WTC11 (cell line): ENCODE measurements at regions not wholly inside any gene's neighbourhood (a gene's known extent, or its start where the extent isn't known, plus 50 kb on each side); places are given as distances from the start of the nearest gene placed in this dataset.

Experiments
- ATAC-seq: fragments of 200-7000 bp; cut with Tn5 transposase; 2 replicates; pipeline ENCODE4 v1.10.0; 2021; ENCODE audit warnings: mild to moderate bottlenecking, moderate library complexity
- CTCF ChIA-PET: fragments of 300-600 bp; sonication (Branson Sonifier 250); formaldehyde crosslinking; loops from one replicate; lab custom pipeline; 2021; ENCODE audit warnings: antibody characterized with exemption; lab: Charles Lee
- POLR2A ChIA-PET: fragments of 350-600 bp; sonication (Branson Sonifier 250); formaldehyde crosslinking; loops from one replicate; lab custom pipeline; 2021; ENCODE audit warnings: antibody characterized with exemption; lab: Charles Lee
- DNase-seq: peaks from one replicate; pipeline ENCODE4 v3.0.0; 2021; ENCODE audit warnings: low spot score
- H3K27ac Mint-ChIP-seq: 2 replicates; pipeline ENCODE4 v1.8.0; 2021; ENCODE audit warnings: mixed read lengths
- H3K27me3 Mint-ChIP-seq: 2 replicates; pipeline ENCODE4 v1.8.0; 2021; ENCODE audit warnings: low read depth, mild to moderate bottlenecking, moderate library complexity, mixed read lengths
- H3K36me3 Mint-ChIP-seq: 2 replicates; pipeline ENCODE4 v1.8.0; 2021; ENCODE audit warnings: mixed read lengths
- H3K4me1 Mint-ChIP-seq: 2 replicates; pipeline ENCODE4 v1.8.0; 2022; ENCODE audit warnings: mixed read lengths
- H3K4me3 Mint-ChIP-seq: 2 replicates; pipeline ENCODE4 v1.8.0; 2021; ENCODE audit warnings: mild to moderate bottlenecking, moderate library complexity, mixed read lengths
- H3K9me3 Mint-ChIP-seq: 2 replicates; pipeline ENCODE4 v1.8.0; 2021; ENCODE audit warnings: mixed read lengths
- ATF1 ChIP-seq: sonication (generic); formaldehyde crosslinking; IDR thresholded peaks from 2 replicates; pipeline ENCODE4 v1.8.1; 2023; ENCODE audit warnings: mild to moderate bottlenecking, moderate library complexity, missing genetic modification reagents
- ATF6 ChIP-seq: sonication (generic); formaldehyde crosslinking; IDR thresholded peaks from 2 replicates; pipeline ENCODE4 v1.8.1; 2023; ENCODE audit warnings: mild to moderate bottlenecking, missing genetic modification reagents
- CREM ChIP-seq: sonication (generic); formaldehyde crosslinking; IDR thresholded peaks from 2 replicates; pipeline ENCODE4 v1.8.1; 2022; ENCODE audit warnings: mild to moderate bottlenecking, missing genetic modification reagents, moderate library complexity
- CTCF ChIP-seq: fragments of 200-600 bp; IDR thresholded peaks from 2 replicates; pipeline ENCODE4 v1.8.0; 2022; ENCODE audit warnings: antibody characterized with exemption
- ELF4 ChIP-seq: sonication (generic); formaldehyde crosslinking; IDR thresholded peaks from 2 replicates; pipeline ENCODE4 v1.8.1; 2022; ENCODE audit warnings: low read depth, mild to moderate bottlenecking, moderate library complexity, missing genetic modification reagents
- ESRRA ChIP-seq: sonication (generic); formaldehyde crosslinking; IDR thresholded peaks from 2 replicates; pipeline ENCODE4 v1.8.1; 2022; ENCODE audit warnings: mild to moderate bottlenecking, missing genetic modification reagents, borderline replicate concordance
- MYBL2 ChIP-seq: sonication (generic); formaldehyde crosslinking; IDR thresholded peaks from 2 replicates; pipeline ENCODE4 v1.8.1; 2023; ENCODE audit warnings: mild to moderate bottlenecking, moderate library complexity, missing genetic modification reagents
- SMAD4 ChIP-seq: sonication (generic); formaldehyde crosslinking; IDR thresholded peaks from 2 replicates; pipeline ENCODE4 v1.8.0; 2022; ENCODE audit warnings: mild to moderate bottlenecking, missing genetic modification reagents
- ZNF138 ChIP-seq: sonication (generic); formaldehyde crosslinking; conservative IDR thresholded peaks from 2 replicates; pipeline ENCODE4 v1.8.1; 2022; ENCODE audit warnings: mild to moderate bottlenecking, moderate library complexity, missing genetic modification reagents
- ZNF219 ChIP-seq: sonication (generic); formaldehyde crosslinking; IDR thresholded peaks from 2 replicates; pipeline ENCODE4 v1.8.0; 2023; ENCODE audit warnings: missing genetic modification reagents, mild to moderate bottlenecking, borderline replicate concordance
- ZNF263 ChIP-seq: sonication (generic); formaldehyde crosslinking; IDR thresholded peaks from 2 replicates; pipeline ENCODE4 v1.8.1; 2022; ENCODE audit warnings: low read depth, mild to moderate bottlenecking, moderate library complexity, missing genetic modification reagents
- ZNF532 ChIP-seq: fragments of 250-450 bp; sonication (Bioruptor Pico); IDR thresholded peaks from 2 replicates; pipeline ENCODE4 v1.9.0; 2021; ENCODE audit warnings: mild to moderate bottlenecking, borderline replicate concordance
- TF ChIP-seq, protein P1 (sequence below): sonication (generic); formaldehyde crosslinking; conservative IDR thresholded peaks from 2 replicates; pipeline ENCODE4 v1.8.1; 2023; ENCODE audit warnings: mild to moderate bottlenecking, low read depth, missing genetic modification reagents, moderate library complexity
- TF ChIP-seq, protein P2 (sequence below): fragments of 250-450 bp; sonication (Bioruptor Pico); IDR thresholded peaks from 2 replicates; pipeline ENCODE4 v2.1.2; 2022; ENCODE audit warnings: mild to moderate bottlenecking, moderate library complexity
- TF ChIP-seq, protein P3 (sequence below): sonication (generic); formaldehyde crosslinking; IDR thresholded peaks from 2 replicates; pipeline ENCODE4 v1.8.0; 2023; ENCODE audit warnings: missing genetic modification reagents, mild to moderate bottlenecking, borderline replicate concordance

DNA sequence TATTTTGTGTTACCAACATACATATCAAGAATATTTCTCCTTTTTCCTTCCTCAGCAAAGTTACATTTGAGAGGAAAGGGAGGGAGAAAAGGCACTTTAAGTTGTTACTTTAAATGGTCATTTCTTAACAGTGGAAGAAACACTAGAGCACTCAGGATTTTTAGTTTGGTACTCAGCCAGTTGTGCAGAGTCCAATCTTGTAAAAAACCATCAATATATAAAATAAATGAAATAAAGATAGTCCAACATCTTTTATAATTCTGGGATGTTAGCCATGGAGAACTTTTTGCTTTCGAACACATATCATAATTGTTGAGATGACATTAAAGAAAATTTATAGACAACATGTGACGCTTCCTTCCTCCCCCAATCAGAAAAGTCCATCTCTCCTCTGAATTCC is 253.8 kb downstream of the QDPR start:
- Mint-ChIP-seq H3K4me3 (no peak overlapping the region), H3K9me3 (peaks cover 20% of the 10 kb centered on the region), H3K27ac (no peak overlapping the region), H3K27me3 (no peaks in the 10 kb centered on the region; the same call in 1 of the 2 replicates), H3K4me1 (peaks cover 10% of the 10 kb centered on the region), H3K36me3 (peaks cover 8% of the 10 kb centered on the region; the same call in 1 of the 2 replicates)
- TF ChIP-seq, protein P1, sequence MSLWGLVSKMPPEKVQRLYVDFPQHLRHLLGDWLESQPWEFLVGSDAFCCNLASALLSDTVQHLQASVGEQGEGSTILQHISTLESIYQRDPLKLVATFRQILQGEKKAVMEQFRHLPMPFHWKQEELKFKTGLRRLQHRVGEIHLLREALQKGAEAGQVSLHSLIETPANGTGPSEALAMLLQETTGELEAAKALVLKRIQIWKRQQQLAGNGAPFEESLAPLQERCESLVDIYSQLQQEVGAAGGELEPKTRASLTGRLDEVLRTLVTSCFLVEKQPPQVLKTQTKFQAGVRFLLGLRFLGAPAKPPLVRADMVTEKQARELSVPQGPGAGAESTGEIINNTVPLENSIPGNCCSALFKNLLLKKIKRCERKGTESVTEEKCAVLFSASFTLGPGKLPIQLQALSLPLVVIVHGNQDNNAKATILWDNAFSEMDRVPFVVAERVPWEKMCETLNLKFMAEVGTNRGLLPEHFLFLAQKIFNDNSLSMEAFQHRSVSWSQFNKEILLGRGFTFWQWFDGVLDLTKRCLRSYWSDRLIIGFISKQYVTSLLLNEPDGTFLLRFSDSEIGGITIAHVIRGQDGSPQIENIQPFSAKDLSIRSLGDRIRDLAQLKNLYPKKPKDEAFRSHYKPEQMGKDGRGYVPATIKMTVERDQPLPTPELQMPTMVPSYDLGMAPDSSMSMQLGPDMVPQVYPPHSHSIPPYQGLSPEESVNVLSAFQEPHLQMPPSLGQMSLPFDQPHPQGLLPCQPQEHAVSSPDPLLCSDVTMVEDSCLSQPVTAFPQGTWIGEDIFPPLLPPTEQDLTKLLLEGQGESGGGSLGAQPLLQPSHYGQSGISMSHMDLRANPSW (CRISPR knock-in tag): no peak
- TF ChIP-seq MYBL2 (no peak), ZNF219 (CRISPR knock-in tag) (no peak), ATF6 (no peak), ATF1 (CRISPR knock-in tag) (no peak), ZNF263 (CRISPR knock-in tag) (no peak)
- TF ChIP-seq, protein P2, sequence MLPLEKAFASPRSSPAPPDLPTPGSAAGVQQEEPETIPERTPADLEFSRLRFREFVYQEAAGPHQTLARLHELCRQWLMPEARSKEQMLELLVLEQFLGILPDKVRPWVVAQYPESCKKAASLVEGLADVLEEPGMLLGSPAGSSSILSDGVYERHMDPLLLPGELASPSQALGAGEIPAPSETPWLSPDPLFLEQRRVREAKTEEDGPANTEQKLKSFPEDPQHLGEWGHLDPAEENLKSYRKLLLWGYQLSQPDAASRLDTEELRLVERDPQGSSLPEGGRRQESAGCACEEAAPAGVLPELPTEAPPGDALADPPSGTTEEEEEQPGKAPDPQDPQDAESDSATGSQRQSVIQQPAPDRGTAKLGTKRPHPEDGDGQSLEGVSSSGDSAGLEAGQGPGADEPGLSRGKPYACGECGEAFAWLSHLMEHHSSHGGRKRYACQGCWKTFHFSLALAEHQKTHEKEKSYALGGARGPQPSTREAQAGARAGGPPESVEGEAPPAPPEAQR: no peak
- ChIA-PET CTCF (no interaction called here), POLR2A (no interaction called here)
- no peak for ATAC-seq
- no peak for DNase-seq

GRCh38 chr4:17252131-17252530 is 259.8 kb downstream of the QDPR start:
- TF ChIP-seq ESRRA (CRISPR knock-in tag) (no peak), ZNF532 (CRISPR knock-in tag) (no peak), ELF4 (CRISPR knock-in tag) (no peak), CREM (CRISPR knock-in tag) (no peak), ZNF138 (CRISPR knock-in tag) (no peak), SMAD4 (no peak), CTCF (no peak)
- TF ChIP-seq, protein P3, sequence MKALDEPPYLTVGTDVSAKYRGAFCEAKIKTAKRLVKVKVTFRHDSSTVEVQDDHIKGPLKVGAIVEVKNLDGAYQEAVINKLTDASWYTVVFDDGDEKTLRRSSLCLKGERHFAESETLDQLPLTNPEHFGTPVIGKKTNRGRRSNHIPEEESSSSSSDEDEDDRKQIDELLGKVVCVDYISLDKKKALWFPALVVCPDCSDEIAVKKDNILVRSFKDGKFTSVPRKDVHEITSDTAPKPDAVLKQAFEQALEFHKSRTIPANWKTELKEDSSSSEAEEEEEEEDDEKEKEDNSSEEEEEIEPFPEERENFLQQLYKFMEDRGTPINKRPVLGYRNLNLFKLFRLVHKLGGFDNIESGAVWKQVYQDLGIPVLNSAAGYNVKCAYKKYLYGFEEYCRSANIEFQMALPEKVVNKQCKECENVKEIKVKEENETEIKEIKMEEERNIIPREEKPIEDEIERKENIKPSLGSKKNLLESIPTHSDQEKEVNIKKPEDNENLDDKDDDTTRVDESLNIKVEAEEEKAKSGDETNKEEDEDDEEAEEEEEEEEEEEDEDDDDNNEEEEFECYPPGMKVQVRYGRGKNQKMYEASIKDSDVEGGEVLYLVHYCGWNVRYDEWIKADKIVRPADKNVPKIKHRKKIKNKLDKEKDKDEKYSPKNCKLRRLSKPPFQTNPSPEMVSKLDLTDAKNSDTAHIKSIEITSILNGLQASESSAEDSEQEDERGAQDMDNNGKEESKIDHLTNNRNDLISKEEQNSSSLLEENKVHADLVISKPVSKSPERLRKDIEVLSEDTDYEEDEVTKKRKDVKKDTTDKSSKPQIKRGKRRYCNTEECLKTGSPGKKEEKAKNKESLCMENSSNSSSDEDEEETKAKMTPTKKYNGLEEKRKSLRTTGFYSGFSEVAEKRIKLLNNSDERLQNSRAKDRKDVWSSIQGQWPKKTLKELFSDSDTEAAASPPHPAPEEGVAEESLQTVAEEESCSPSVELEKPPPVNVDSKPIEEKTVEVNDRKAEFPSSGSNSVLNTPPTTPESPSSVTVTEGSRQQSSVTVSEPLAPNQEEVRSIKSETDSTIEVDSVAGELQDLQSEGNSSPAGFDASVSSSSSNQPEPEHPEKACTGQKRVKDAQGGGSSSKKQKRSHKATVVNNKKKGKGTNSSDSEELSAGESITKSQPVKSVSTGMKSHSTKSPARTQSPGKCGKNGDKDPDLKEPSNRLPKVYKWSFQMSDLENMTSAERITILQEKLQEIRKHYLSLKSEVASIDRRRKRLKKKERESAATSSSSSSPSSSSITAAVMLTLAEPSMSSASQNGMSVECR (CRISPR knock-in tag): no peak
- CTCF ChIA-PET: no interaction called here
- no peak for DNase-seq
- POLR2A ChIA-PET: no interaction called here
- Mint-ChIP-seq H3K27ac (no peak overlapping the region), H3K9me3 (no peaks in the 10 kb centered on the region), H3K36me3 (no peaks in the 10 kb centered on the region), H3K27me3 (no peaks in the 10 kb centered on the region), H3K4me3 (no peak overlapping the region), H3K4me1 (peaks cover 7% of the 10 kb centered on the region)
- ATAC-seq: no peak
